Panc1 (cell line): ENCODE measurements at regions not wholly inside any gene's neighbourhood (a gene's known extent, or its start where the extent isn't known, plus 50 kb on each side); places are given as distances from the start of the nearest gene placed in this dataset.

Source experiments
- ATAC-seq: fragments of 200-7000 bp; cut with Tn5 transposase; 2 replicates; pipeline ENCODE4 v1.9.1; 2020; ENCODE audit warnings: mild to moderate bottlenecking, moderate library complexity
- BruUV-seq: library from RNA; stranded (reverse); fragments of 400-500 nt; replicated peaks from 2 replicates; lab custom pipeline; 2021; lab: Mats Ljungman, UMichigan
- CTCF ChIA-PET: fragments of 300-600 bp; sonication (Branson Sonifier 250); formaldehyde crosslinking; loops from one replicate; lab custom pipeline; 2022; ENCODE audit warnings: antibody characterized with exemption; lab: Charles Lee
- POLR2A ChIA-PET: fragments of 300-600 bp; sonication (Branson Sonifier 250); formaldehyde crosslinking; loops from one replicate; lab custom pipeline; 2022; ENCODE audit warnings: antibody characterized with exemption; lab: Charles Lee
- DNase-seq: peaks from one replicate; pipeline ENCODE4 v3.0.0-alpha.2; 2010; ENCODE audit warnings: low read depth, low spot score
- H3K27ac ChIP-seq: 2 replicates; pipeline ENCODE4 v1.5.1; 2011; ENCODE audit warnings: mild to moderate bottlenecking, low read length, inconsistent platforms
- H3K27me3 ChIP-seq: fragments of 200-500 bp; sonication (Bioruptor generic); 2 replicates; pipeline ENCODE4 v1.6.0; 2014; ENCODE audit warnings: low read length, inconsistent platforms; ENCODE audit not compliant: control insufficient read depth, insufficient read depth
- H3K36me3 ChIP-seq: fragments of 200-500 bp; sonication (Bioruptor generic); 2 replicates; pipeline ENCODE4 v1.5.1; 2014; ENCODE audit warnings: inconsistent platforms, mild to moderate bottlenecking, low read length, moderate library complexity; ENCODE audit not compliant: control insufficient read depth, insufficient read depth
- H3K4me1 ChIP-seq: 2 replicates; pipeline ENCODE4 v1.5.1; 2011; ENCODE audit warnings: inconsistent platforms, mild to moderate bottlenecking, low read length, moderate library complexity; ENCODE audit not compliant: control insufficient read depth, insufficient read depth
- H3K4me3 ChIP-seq, 2 experiments: 2 replicates each; pipeline ENCODE4 v1.5.1; 2011 to 2012; ENCODE audit warnings: low read depth in 2 of 2, low read length in 2 of 2, mild to moderate bottlenecking in 2 of 2, inconsistent platforms in 1 of 2, moderate library complexity in 1 of 2
- H3K9me3 ChIP-seq: fragments of 200-500 bp; sonication (Bioruptor generic); 2 replicates; pipeline ENCODE4 v1.5.1; 2014; ENCODE audit warnings: low read depth, mild to moderate bottlenecking, inconsistent platforms, low read length, moderate library complexity; ENCODE audit not compliant: control insufficient read depth, insufficient read depth
- CTCF ChIP-seq: fragments of 450-650 bp; IDR thresholded peaks from 2 replicates; pipeline ENCODE4 v1.5.1; 2017; ENCODE audit warnings: mild to moderate bottlenecking
- POLR2AphosphoS5 ChIP-seq: IDR thresholded peaks from 2 replicates; pipeline ENCODE4 v1.6.1; 2012; ENCODE audit warnings: mild to moderate bottlenecking, low read depth, low read length, moderate library complexity
- REST ChIP-seq, 2 experiments: IDR thresholded peaks; 2 replicates each; pipeline ENCODE4 v1.6.1; 2011 to 2012; ENCODE audit warnings: low read depth in 2 of 2, control low read depth in 1 of 2, low read length in 1 of 2, mild to moderate bottlenecking in 1 of 2, moderate library complexity in 1 of 2; ENCODE audit not compliant: insufficient read depth in 1 of 2
- SIN3A ChIP-seq: IDR thresholded peaks from 2 replicates; pipeline ENCODE4 v1.6.1; 2012; ENCODE audit warnings: low read depth, mild to moderate bottlenecking, low read length, moderate library complexity, borderline replicate concordance; ENCODE audit not compliant: insufficient read depth
- TCF7L2 ChIP-seq: IDR thresholded peaks from 2 replicates; pipeline ENCODE4 v1.6.1; 2011; ENCODE audit warnings: mild to moderate bottlenecking, low read depth, low read length, inconsistent platforms
- in situ Hi-C: cut with HindIII; loops from 2 replicates; pipeline ENCODE4 v1.10.0; 2016; ENCODE audit warnings: low sequenced_read_pairs, low pct_unique_long_range_greater_than_20kb
- intact Hi-C: fragments of 100-400 bp; cut with micrococcal nuclease; formaldehyde crosslinking; loops from one replicate; pipeline ENCODE4 v1.10.0; 2022; ENCODE audit not compliant: unreplicated experiment

DNA sequence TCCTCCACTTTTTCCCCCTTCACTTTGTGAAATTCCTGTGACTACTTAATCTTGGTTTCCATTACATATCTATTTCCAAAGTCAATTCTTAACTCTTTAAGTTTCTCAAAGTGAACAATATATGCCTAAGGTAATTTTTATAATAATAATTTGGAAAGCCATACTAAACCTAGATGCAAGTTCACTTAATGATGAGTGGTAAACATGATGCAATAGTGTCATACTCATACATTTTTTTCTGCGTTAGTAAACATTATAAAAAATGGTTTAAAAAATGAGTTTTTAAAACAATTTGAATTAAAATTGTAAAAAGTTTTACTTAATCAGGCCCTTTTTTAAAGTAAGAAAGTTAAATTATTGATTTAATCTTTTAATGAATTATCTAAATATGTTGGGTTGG lies 659.4 kb upstream of the FZD8 start:
- ChIA-PET CTCF (no interaction called here), POLR2A (no interaction called here)
- H3K4me3 ChIP-seq: no peak overlapping the region
- no TSS peak for BruUV-seq
- H3K27ac ChIP-seq: no peak overlapping the region
- no peaks in the 10 kb centered on the region for H3K36me3 ChIP-seq
- intact Hi-C loops: no loop called here
- ATAC-seq: no peak
- no peaks in the 10 kb centered on the region for H3K9me3 ChIP-seq
- DNase-seq: no peak
- no peaks in the 10 kb centered on the region for H3K27me3 ChIP-seq
- in situ Hi-C loops: no loop called here
- H3K4me1 ChIP-seq: no peaks in the 10 kb centered on the region
- TF ChIP-seq TCF7L2: no peak
- no peak for TF ChIP-seq SIN3A
- TF ChIP-seq CTCF: no peak
- TF ChIP-seq POLR2AphosphoS5: no peak
- no peak for TF ChIP-seq REST (IDR thresholded peaks at IDR 0.05; ENCODE audit: insufficient read depth in 1 of 2, low read depth in 2 of 2, low read length in 1 of 2)

DNA sequence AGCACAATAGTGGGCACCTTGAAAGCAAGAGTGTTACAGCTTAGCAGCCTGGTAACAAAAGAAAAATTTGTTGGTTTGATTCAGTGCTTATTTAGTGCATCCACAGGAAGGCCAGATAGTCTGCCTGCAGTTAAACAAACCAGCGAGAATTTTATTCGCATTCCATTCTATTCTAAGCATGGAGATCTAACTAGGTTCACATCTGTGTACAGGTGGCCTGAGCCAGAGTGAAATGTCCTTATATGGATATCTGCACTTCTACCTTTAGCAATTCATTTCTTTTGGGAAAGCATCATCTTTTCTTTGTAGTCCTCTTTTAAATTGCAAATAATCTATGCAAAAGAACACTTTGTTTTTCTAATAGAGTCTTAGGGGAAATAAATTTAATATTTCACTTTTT lies 659.0 kb upstream of the FZD8 start:
- H3K4me3 ChIP-seq: no peak overlapping the region
- in situ Hi-C loops: no loop called here
- H3K4me1 ChIP-seq: no peaks in the 10 kb centered on the region
- no peak for ATAC-seq
- POLR2A ChIA-PET: no interaction called here
- no peaks in the 10 kb centered on the region for H3K9me3 ChIP-seq
- no peak overlapping the region for H3K27ac ChIP-seq
- DNase-seq: no peak
- H3K27me3 ChIP-seq: no peaks in the 10 kb centered on the region
- BruUV-seq: no TSS peak
- CTCF ChIA-PET: no interaction called here
- TF ChIP-seq CTCF (no peak), POLR2AphosphoS5 (no peak), REST (IDR thresholded peaks at IDR 0.05; ENCODE audit: insufficient read depth in 1 of 2, low read depth in 2 of 2, low read length in 1 of 2) (no peak), SIN3A (no peak), TCF7L2 (no peak)
- intact Hi-C loops: no loop called here
- H3K36me3 ChIP-seq: no peaks in the 10 kb centered on the region
